HepG2 (cell line): ENCODE measurements at regions not wholly inside any gene's neighbourhood (a gene's known extent, or its start where the extent isn't known, plus 50 kb on each side); places are given as distances from the start of the nearest gene placed in this dataset.

Source experiments
- ATAC-seq: fragments of 200-7000 bp; cut with Tn5 transposase; 3 replicates; pipeline ENCODE4 v1.9.1; 2020; ENCODE audit warnings: mild to moderate bottlenecking, moderate library complexity
- BruUV-seq: library from RNA; stranded (reverse); fragments of 400-500 nt; replicated peaks from 2 replicates; lab custom pipeline; 2021; lab: Mats Ljungman, UMichigan
- CTCF ChIA-PET: fragments of 300-600 bp; formaldehyde crosslinking; extraction: SDS; loops from one replicate; lab custom pipeline; 2021; ENCODE audit warnings: low total read pairs, inconsistent platforms, low intra/inter-chr PET ratio; lab: Yijun Ruan, JAX
- POLR2A ChIA-PET: fragments of 350-600 bp; sonication (Branson Sonifier 250); formaldehyde crosslinking; loops from one replicate; lab custom pipeline; 2020; ENCODE audit warnings: antibody characterized with exemption, inconsistent platforms; lab: Yijun Ruan, JAX
- DNase-seq: peaks from one replicate; pipeline ENCODE4 v3.0.0-alpha.2; 2015; ENCODE audit warnings: low spot score
- FAIRE-seq: peaks from 3 replicates; lab custom pipeline; 2011; peaks lifted over from hg19 to GRCh38; lab: Jason Lieb, UNC
- H2AFZ ChIP-seq: one replicate; pipeline ENCODE4 v1.6.1; 2011; ENCODE audit warnings: low read length, inconsistent platforms
- H3K27ac ChIP-seq: fragments of 300-600 bp; 3 replicates; pipeline ENCODE4 v1.8.0; 2011; ENCODE audit warnings: mixed run types, mild to moderate bottlenecking, mixed read lengths, low read length, inconsistent platforms; ENCODE audit not compliant: insufficient read depth; ENCODE audit errors: extremely low read length
- H3K27me3 ChIP-seq, 2 experiments: fragments of 200-600 bp in 1 of 2; 2 replicates in 1 of 2; 3 replicates in 1 of 2; pipeline versions ENCODE4 v1.6.0 to v1.8.0; 2011; ENCODE audit warnings: low read length in 2 of 2, mild to moderate bottlenecking in 2 of 2, moderate library complexity in 2 of 2, inconsistent platforms in 1 of 2; ENCODE audit not compliant: insufficient read depth in 2 of 2, control insufficient read depth in 1 of 2
- H3K36me3 ChIP-seq, 2 experiments: fragments of 200-600 bp in 1 of 2; replicated peaks in 1 of 2; 2 replicates in 1 of 2; 3 replicates in 1 of 2; pipeline versions ENCODE4 v1.5.1 to v1.8.0; 2011; ENCODE audit warnings: low read length in 2 of 2, inconsistent platforms in 1 of 2; ENCODE audit not compliant: insufficient read depth in 2 of 2, control insufficient read depth in 1 of 2
- H3K4me1 ChIP-seq: 2 replicates; pipeline ENCODE4 v1.5.1; 2012; ENCODE audit warnings: low read length, inconsistent platforms; ENCODE audit not compliant: insufficient read depth
- H3K4me2 ChIP-seq: 2 replicates; pipeline ENCODE4 v1.6.0; 2011; ENCODE audit warnings: low read depth, low read length, inconsistent platforms
- H3K4me3 ChIP-seq, 3 experiments: fragments of 200-600 bp in 1 of 3; sonication (generic), shearing (Covaris generic) in 1 of 3; replicated peaks in 1 of 3; 2 replicates each; pipeline ENCODE4 v1.5.1; 2011 to 2016; ENCODE audit warnings: low read length in 3 of 3, inconsistent platforms in 2 of 3, low read depth in 2 of 3, mild to moderate bottlenecking in 2 of 3, control low read depth in 1 of 3, mixed read lengths in 1 of 3; ENCODE audit not compliant: insufficient read depth in 1 of 3
- H3K79me2 ChIP-seq: one replicate; pipeline ENCODE4 v1.6.1; 2011; ENCODE audit warnings: low read length, inconsistent platforms; ENCODE audit not compliant: insufficient read depth
- H3K9ac ChIP-seq: 2 replicates; pipeline ENCODE4 v1.6.0; 2011; ENCODE audit warnings: mild to moderate bottlenecking, low read depth, low read length, inconsistent platforms; ENCODE audit not compliant: insufficient read depth
- H3K9me3 ChIP-seq: 2 replicates; pipeline ENCODE4 v1.5.1; 2012; ENCODE audit warnings: mild to moderate bottlenecking, low read length
- H4K20me1 ChIP-seq: 2 replicates; pipeline ENCODE4 v1.6.0; 2011; ENCODE audit warnings: inconsistent platforms, mild to moderate bottlenecking, low read length, moderate library complexity; ENCODE audit not compliant: insufficient read depth
- ERF ChIP-seq: IDR thresholded peaks from 2 replicates; pipeline ENCODE4 v1.6.1; 2018; ENCODE audit warnings: missing biosample characterization, missing genetic modification reagents
- HMG20A ChIP-seq: IDR thresholded peaks from 2 replicates; pipeline ENCODE4 v1.6.1; 2016; ENCODE audit warnings: borderline replicate concordance
- HOMEZ ChIP-seq: IDR thresholded peaks from 2 replicates; pipeline ENCODE4 v1.6.1; 2016; ENCODE audit warnings: low read depth
- NR0B2 ChIP-seq: sonication (generic); formaldehyde crosslinking; IDR thresholded peaks from 2 replicates; pipeline ENCODE4 v1.4.0; 2020; ENCODE audit warnings: mild to moderate bottlenecking, missing genetic modification reagents
- NR2F1 ChIP-seq, 2 experiments: fragments of 450-650 bp in 1 of 2; formaldehyde crosslinking in 1 of 2; IDR thresholded peaks; 2 replicates each; pipeline versions ENCODE4 v1.5.0 to v1.6.1; 2016 to 2020; ENCODE audit warnings: mild to moderate bottlenecking in 1 of 2, missing compliant biosample characterization in 1 of 2, missing genetic modification reagents in 1 of 2, moderate library complexity in 1 of 2
- PHF8 ChIP-seq: sonication (generic); formaldehyde crosslinking; IDR thresholded peaks from 2 replicates; pipeline ENCODE4 v1.5.0; 2020; ENCODE audit warnings: missing genetic modification reagents
- ZNF326 ChIP-seq: sonication (generic); formaldehyde crosslinking; IDR thresholded peaks from 2 replicates; pipeline ENCODE4 v1.4.0; 2020; ENCODE audit warnings: missing genetic modification reagents, borderline replicate concordance
- ZNF557 ChIP-seq: sonication (generic); formaldehyde crosslinking; IDR thresholded peaks from 2 replicates; pipeline ENCODE4 v1.4.0; 2020; ENCODE audit warnings: missing genetic modification reagents
- ZNF710 ChIP-seq: sonication (generic); formaldehyde crosslinking; IDR thresholded peaks from 2 replicates; pipeline ENCODE4 v1.5.0; 2020; ENCODE audit warnings: mild to moderate bottlenecking, missing genetic modification reagents, borderline replicate concordance
- ZNF749 ChIP-seq: sonication (generic); formaldehyde crosslinking; IDR thresholded peaks from 2 replicates; pipeline ENCODE4 v1.8.0; 2022; ENCODE audit warnings: mild to moderate bottlenecking, missing genetic modification reagents, moderate library complexity, borderline replicate concordance
- ZNF761 ChIP-seq: sonication (generic); formaldehyde crosslinking; conservative IDR thresholded peaks from 2 replicates; pipeline ENCODE4 v1.4.0; 2020; ENCODE audit warnings: mild to moderate bottlenecking, missing genetic modification reagents
- ZNF766 ChIP-seq: sonication (generic); formaldehyde crosslinking; IDR thresholded peaks from 2 replicates; pipeline ENCODE4 v1.5.0; 2020; ENCODE audit warnings: missing genetic modification reagents, borderline replicate concordance
- ZSCAN12 ChIP-seq: sonication (generic); formaldehyde crosslinking; IDR thresholded peaks from 2 replicates; pipeline ENCODE4 v1.9.0; 2021; ENCODE audit warnings: mild to moderate bottlenecking, missing genetic modification reagents
- WGBS: methylation state at CpG from one replicate; pipeline ENCODE4 v1.1.6; 2017; ENCODE audit warnings: low lambda C conversion rate; 5-methylcytosine and 5-hydroxymethylcytosine counted together
- in situ Hi-C: cut with HindIII; loops from 2 replicates; pipeline ENCODE4 v1.10.0; 2017; ENCODE audit warnings: low pct_unique_long_range_greater_than_20kb; ENCODE audit not compliant: extremely low pct_ligation_motif_present
- intact Hi-C: fragments of 100-400 bp; cut with micrococcal nuclease; formaldehyde crosslinking; loops from one replicate; pipeline ENCODE4 v1.10.0; 2022; ENCODE audit not compliant: unreplicated experiment
- TF ChIP-seq, protein P1 (sequence below): sonication (generic); formaldehyde crosslinking; IDR thresholded peaks from 2 replicates; pipeline ENCODE4 v1.4.0; 2020; ENCODE audit warnings: mild to moderate bottlenecking, missing genetic modification reagents
- TF ChIP-seq, protein P2 (sequence below): sonication (generic); formaldehyde crosslinking; IDR thresholded peaks from 2 replicates; pipeline ENCODE4 v1.8.0; 2022; ENCODE audit warnings: mild to moderate bottlenecking, missing genetic modification reagents, borderline replicate concordance

DNA sequence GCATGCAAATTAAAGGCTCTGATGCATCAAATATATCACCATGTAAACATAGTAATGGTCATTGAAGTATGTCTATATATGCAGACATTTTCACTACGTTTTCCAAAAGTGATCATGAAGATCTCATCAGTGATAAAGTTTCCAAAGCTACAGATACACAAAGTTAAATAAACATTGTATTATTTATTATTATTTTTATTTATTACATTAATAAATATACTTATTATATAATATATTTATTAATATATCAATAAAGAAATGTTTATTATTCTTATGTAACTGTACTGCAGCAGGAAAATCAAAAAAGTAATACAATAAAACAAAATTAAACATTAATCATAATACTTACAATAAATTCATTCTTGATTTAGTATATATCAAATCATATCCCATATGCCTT lies 791.2 kb downstream of the GBE1 start:
- FAIRE-seq: no peak
- Histone ChIP-seq H3K9me3 (no peaks in the 10 kb centered on the region), H3K9ac (no peak overlapping the region), H3K79me2 (no peaks in the 10 kb centered on the region), H3K27me3 (no peaks in the 10 kb centered on the region), H3K4me2 (no peak overlapping the region), H3K27ac (no peak overlapping the region), H3K4me3 (no peak overlapping the region), H2AFZ (no peak overlapping the region), H4K20me1 (no peaks in the 10 kb centered on the region), H3K4me1 (no peaks in the 10 kb centered on the region), H3K36me3 (no peaks in the 10 kb centered on the region)
- BruUV-seq: no TSS peak
- CTCF ChIA-PET: no interaction called here
- DNase-seq: no peak
- POLR2A ChIA-PET: no interaction called here
- intact Hi-C loops (no loop called here), in situ Hi-C loops (no loop called here)
- WGBS: 12% methylated on average over 1 of the region's 1 CpG
- no peak for ATAC-seq
- TF ChIP-seq ZNF326 (CRISPR knock-in tag) (no peak), ZNF557 (CRISPR knock-in tag) (no peak), NR2F1 (CRISPR knock-in tag; IDR thresholded peaks at IDR 0.05) (no peak), ZNF761 (CRISPR knock-in tag) (no peak), ERF (CRISPR knock-in tag) (no peak), ZNF710 (CRISPR knock-in tag) (no peak), ZSCAN12 (CRISPR knock-in tag) (no peak), ZNF749 (CRISPR knock-in tag) (no peak), PHF8 (CRISPR knock-in tag) (no peak), HOMEZ (no peak), NR0B2 (CRISPR knock-in tag) (no peak), ZNF766 (no peak), HMG20A (CRISPR knock-in tag) (no peak)
- TF ChIP-seq, protein P1, sequence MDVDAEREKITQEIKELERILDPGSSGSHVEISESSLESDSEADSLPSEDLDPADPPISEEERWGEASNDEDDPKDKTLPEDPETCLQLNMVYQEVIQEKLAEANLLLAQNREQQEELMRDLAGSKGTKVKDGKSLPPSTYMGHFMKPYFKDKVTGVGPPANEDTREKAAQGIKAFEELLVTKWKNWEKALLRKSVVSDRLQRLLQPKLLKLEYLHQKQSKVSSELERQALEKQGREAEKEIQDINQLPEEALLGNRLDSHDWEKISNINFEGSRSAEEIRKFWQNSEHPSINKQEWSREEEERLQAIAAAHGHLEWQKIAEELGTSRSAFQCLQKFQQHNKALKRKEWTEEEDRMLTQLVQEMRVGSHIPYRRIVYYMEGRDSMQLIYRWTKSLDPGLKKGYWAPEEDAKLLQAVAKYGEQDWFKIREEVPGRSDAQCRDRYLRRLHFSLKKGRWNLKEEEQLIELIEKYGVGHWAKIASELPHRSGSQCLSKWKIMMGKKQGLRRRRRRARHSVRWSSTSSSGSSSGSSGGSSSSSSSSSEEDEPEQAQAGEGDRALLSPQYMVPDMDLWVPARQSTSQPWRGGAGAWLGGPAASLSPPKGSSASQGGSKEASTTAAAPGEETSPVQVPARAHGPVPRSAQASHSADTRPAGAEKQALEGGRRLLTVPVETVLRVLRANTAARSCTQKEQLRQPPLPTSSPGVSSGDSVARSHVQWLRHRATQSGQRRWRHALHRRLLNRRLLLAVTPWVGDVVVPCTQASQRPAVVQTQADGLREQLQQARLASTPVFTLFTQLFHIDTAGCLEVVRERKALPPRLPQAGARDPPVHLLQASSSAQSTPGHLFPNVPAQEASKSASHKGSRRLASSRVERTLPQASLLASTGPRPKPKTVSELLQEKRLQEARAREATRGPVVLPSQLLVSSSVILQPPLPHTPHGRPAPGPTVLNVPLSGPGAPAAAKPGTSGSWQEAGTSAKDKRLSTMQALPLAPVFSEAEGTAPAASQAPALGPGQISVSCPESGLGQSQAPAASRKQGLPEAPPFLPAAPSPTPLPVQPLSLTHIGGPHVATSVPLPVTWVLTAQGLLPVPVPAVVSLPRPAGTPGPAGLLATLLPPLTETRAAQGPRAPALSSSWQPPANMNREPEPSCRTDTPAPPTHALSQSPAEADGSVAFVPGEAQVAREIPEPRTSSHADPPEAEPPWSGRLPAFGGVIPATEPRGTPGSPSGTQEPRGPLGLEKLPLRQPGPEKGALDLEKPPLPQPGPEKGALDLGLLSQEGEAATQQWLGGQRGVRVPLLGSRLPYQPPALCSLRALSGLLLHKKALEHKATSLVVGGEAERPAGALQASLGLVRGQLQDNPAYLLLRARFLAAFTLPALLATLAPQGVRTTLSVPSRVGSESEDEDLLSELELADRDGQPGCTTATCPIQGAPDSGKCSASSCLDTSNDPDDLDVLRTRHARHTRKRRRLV: no peak
- TF ChIP-seq, protein P2, sequence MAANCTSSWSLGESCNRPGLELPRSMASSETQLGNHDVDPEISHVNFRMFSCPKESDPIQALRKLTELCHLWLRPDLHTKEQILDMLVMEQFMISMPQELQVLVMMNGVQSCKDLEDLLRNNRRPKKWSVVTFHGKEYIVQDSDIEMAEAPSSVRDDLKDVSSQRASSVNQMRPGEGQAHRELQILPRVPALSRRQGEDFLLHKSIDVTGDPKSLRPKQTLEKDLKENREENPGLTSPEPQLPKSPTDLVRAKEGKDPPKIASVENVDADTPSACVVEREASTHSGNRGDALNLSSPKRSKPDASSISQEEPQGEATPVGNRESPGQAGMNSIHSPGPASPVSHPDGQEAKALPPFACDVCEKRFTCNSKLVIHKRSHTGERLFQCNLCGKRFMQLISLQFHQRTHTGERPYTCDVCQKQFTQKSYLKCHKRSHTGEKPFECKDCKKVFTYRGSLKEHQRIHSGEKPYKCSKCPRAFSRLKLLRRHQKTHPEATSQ (CRISPR knock-in tag): no peak
